ENCODE measurements at regions not wholly inside any gene's neighbourhood (a gene's known extent, or its start where the extent isn't known, plus 50 kb on each side); places are given as distances from the start of the nearest gene placed in this dataset.

- Histone ChIP-seq H3K9me3 (ENCODE audit: low read depth, low read length, poor library complexity, severe bottlenecking) (no peaks in the 10 kb centered on the region), H3K36me3 (ENCODE audit: insufficient read depth, low read length, poor library complexity, severe bottlenecking) (no peaks in the 10 kb centered on the region), H3K4me3 (ENCODE audit: low read depth, low read length, poor library complexity, severe bottlenecking) (no peak overlapping the region), H3K27ac (ENCODE audit: low read depth, low read length, poor library complexity, severe bottlenecking) (no peak overlapping the region), H3K4me1 (ENCODE audit: insufficient read depth, low read length, poor library complexity, severe bottlenecking) (no peaks in the 10 kb centered on the region), H3K27me3 (replicated peaks; ENCODE audit: insufficient read depth, low read depth, low read length, poor library complexity) (no peaks in the 10 kb centered on the region)
- DNase-seq (ENCODE audit: low spot score): no peak
- BruUV-seq (replicated peaks): no TSS peak
- intact Hi-C loops (cut with micrococcal nuclease; ENCODE audit: unreplicated experiment): no loop called here
- ChIA-PET CTCF (no interaction called here), POLR2A (ENCODE audit: low non-redundant PET) (no interaction called here)
- no peak for TF ChIP-seq CTCF (conservative IDR thresholded peaks at IDR 0.05; ENCODE audit: low read depth, low read length)
- TF ChIP-seq EZH2 (IDR thresholded peaks at IDR 0.05; ENCODE audit: borderline replicate concordance, low read depth, low read length, poor library complexity, severe bottlenecking): no peak
Measured at GRCh38 chr17:33457477-33457876, 164.4 kb upstream of the ASIC2 start.

GRCh38 chr17:33459078-33459940 is 166.2 kb upstream of the ASIC2 start:
- H3K36me3 ChIP-seq (ENCODE audit: insufficient read depth, low read length, poor library complexity, severe bottlenecking): no peaks in the 10 kb centered on the region
- ChIA-PET POLR2A (ENCODE audit: low non-redundant PET) (no interaction called here), CTCF (no interaction called here)
- DNase-seq (ENCODE audit: low spot score): no peak
- H3K4me3 ChIP-seq (ENCODE audit: low read depth, low read length, poor library complexity, severe bottlenecking): no peak overlapping the region
- no peaks in the 10 kb centered on the region for H3K27me3 ChIP-seq (replicated peaks; ENCODE audit: insufficient read depth, low read depth, low read length, poor library complexity)
- TF ChIP-seq EZH2 (IDR thresholded peaks at IDR 0.05; ENCODE audit: borderline replicate concordance, low read depth, low read length, poor library complexity, severe bottlenecking) (no peak), CTCF (conservative IDR thresholded peaks at IDR 0.05; ENCODE audit: low read depth, low read length) (no peak)
- no peak overlapping the region for H3K27ac ChIP-seq (ENCODE audit: low read depth, low read length, poor library complexity, severe bottlenecking)
- intact Hi-C loops (cut with micrococcal nuclease; ENCODE audit: unreplicated experiment): no loop called here
- BruUV-seq (replicated peaks): no TSS peak
- H3K9me3 ChIP-seq (ENCODE audit: low read depth, low read length, poor library complexity, severe bottlenecking): no peaks in the 10 kb centered on the region
- H3K4me1 ChIP-seq (ENCODE audit: insufficient read depth, low read length, poor library complexity, severe bottlenecking): no peaks in the 10 kb centered on the region

- DNase-seq (ENCODE audit: low spot score): no peak
- H3K36me3 ChIP-seq (ENCODE audit: insufficient read depth, low read length, poor library complexity, severe bottlenecking): no peaks in the 10 kb centered on the region
- POLR2A ChIA-PET (ENCODE audit: low non-redundant PET): no interaction called here
- H3K27me3 ChIP-seq (replicated peaks; ENCODE audit: insufficient read depth, low read depth, low read length, poor library complexity): no peaks in the 10 kb centered on the region
- no peaks in the 10 kb centered on the region for H3K4me1 ChIP-seq (ENCODE audit: insufficient read depth, low read length, poor library complexity, severe bottlenecking)
- no peak for TF ChIP-seq CTCF (conservative IDR thresholded peaks at IDR 0.05; ENCODE audit: low read depth, low read length)
- TF ChIP-seq EZH2 (IDR thresholded peaks at IDR 0.05; ENCODE audit: borderline replicate concordance, low read depth, low read length, poor library complexity, severe bottlenecking): no peak
- intact Hi-C loops (cut with micrococcal nuclease; ENCODE audit: unreplicated experiment): no loop called here
- no peak overlapping the region for H3K27ac ChIP-seq (ENCODE audit: low read depth, low read length, poor library complexity, severe bottlenecking)
- no peak overlapping the region for H3K4me3 ChIP-seq (ENCODE audit: low read depth, low read length, poor library complexity, severe bottlenecking)
- BruUV-seq (replicated peaks): no TSS peak
- CTCF ChIA-PET: no interaction called here
- no peaks in the 10 kb centered on the region for H3K9me3 ChIP-seq (ENCODE audit: low read depth, low read length, poor library complexity, severe bottlenecking)
Measured at GRCh38 chr17:33460781-33461450, 167.8 kb upstream of the ASIC2 start.
